ENCODE measurements at regions not wholly inside any gene's neighbourhood (a gene's known extent, or its start where the extent isn't known, plus 50 kb on each side); places are given as distances from the start of the nearest gene placed in this dataset.
A peak's percentile ranks its signal among the peaks of the same experiment; 100 is the strongest.

DNA sequence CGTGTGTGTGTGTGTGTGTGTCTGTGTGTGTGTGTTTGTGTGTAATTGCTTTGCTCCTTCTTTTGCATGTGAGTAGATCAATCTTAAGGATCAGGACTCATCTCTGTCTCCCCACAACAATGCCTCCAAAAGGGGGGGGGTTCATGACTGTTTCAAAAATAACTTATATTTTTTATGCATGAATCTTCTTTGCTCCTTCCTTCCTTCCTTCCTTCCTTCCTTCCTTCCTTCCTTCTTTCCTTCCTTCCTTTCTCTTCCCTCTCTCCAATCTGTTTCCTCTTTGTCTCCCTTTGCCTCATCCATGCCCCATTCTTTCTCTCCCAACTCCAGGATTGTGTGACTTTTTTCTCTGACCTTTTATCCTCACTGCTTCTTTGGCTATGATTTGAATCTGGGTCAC lies 126.4 kb upstream of the OSMR start:
- Histone ChIP-seq H3K9ac (ENCODE audit: low read depth, low read length) (no peak overlapping the region), H3K4me3 (ENCODE audit: low read depth, low read length) (no peak overlapping the region), H3K27me3 (ENCODE audit: control insufficient read depth, insufficient read depth, low read length) (no peaks in the 10 kb centered on the region), H3K36me3 (ENCODE audit: control insufficient read depth, insufficient read depth, low read length) (no peaks in the 10 kb centered on the region), H3K4me1 (ENCODE audit: control insufficient read depth, insufficient read depth, low read length) (peaks cover 4% of the 10 kb centered on the region; the same call in 1 of the 2 replicates), H3K9me3 (ENCODE audit: control insufficient read depth, insufficient read depth, low read length) (no peaks in the 10 kb centered on the region), H3K27ac (ENCODE audit: low read depth, low read length) (peak overlapping the region; percentile 13)

- Histone ChIP-seq H3K4me3 (ENCODE audit: low read depth, low read length) (no peak overlapping the region), H3K9me3 (ENCODE audit: control insufficient read depth, insufficient read depth, low read length) (no peaks in the 10 kb centered on the region), H3K4me1 (ENCODE audit: control insufficient read depth, insufficient read depth, low read length) (peaks cover 6% of the 10 kb centered on the region; the same call in 1 of the 2 replicates), H3K36me3 (ENCODE audit: control insufficient read depth, insufficient read depth, low read length) (no peaks in the 10 kb centered on the region), H3K27me3 (ENCODE audit: control insufficient read depth, insufficient read depth, low read length) (no peaks in the 10 kb centered on the region), H3K9ac (ENCODE audit: low read depth, low read length) (no peak overlapping the region), H3K27ac (ENCODE audit: low read depth, low read length) (peak overlapping the region; percentile 13)
These were observed 125.9 kb upstream of the OSMR start for GRCh38 chr5:38719916-38720315.

DNA sequence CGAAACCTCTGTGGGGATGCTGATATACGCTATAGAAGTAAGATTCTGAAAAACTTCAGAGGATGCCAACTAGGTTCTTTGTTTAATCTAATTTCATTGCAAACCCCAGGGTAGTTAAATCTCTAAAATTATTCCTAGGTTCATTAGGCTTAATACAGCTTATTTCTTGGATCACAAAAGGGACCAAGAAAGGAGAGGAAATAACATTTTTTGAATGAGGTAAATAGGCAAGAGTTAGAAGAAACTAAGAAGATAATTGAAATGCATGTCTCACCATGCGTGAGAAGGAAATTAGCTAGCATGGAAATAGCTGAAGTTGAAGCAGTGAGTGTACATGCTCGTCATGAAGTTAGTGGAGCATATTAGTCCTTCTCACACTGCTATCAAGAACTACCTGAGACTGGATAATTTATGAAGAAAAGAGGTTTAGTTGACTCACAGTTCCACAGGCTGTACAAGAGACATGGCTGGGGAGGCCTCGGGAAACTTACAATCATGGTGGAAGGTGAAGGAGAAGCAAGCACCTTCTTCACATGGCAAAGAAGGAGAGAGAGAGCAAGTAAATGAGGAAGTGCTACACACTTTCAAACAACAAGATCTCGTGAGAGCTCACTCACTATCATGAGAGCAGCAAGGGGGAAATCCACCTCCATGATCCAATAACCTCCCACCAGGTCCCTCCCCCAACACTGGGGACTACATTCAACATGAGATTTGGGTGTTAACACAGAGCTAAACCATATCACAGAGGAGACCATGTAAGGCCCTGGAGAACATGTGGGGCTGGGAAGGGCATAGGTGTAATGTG lies 125.1 kb upstream of the OSMR start:
- Histone ChIP-seq H3K27me3 (ENCODE audit: control insufficient read depth, insufficient read depth, low read length) (no peaks in the 10 kb centered on the region), H3K4me3 (ENCODE audit: low read depth, low read length) (no peak overlapping the region), H3K27ac (ENCODE audit: low read depth, low read length) (no peak overlapping the region), H3K4me1 (ENCODE audit: control insufficient read depth, insufficient read depth, low read length) (peaks cover 14% of the 10 kb centered on the region), H3K9me3 (ENCODE audit: control insufficient read depth, insufficient read depth, low read length) (no peaks in the 10 kb centered on the region), H3K36me3 (ENCODE audit: control insufficient read depth, insufficient read depth, low read length) (no peaks in the 10 kb centered on the region), H3K9ac (ENCODE audit: low read depth, low read length) (no peak overlapping the region)

DNA sequence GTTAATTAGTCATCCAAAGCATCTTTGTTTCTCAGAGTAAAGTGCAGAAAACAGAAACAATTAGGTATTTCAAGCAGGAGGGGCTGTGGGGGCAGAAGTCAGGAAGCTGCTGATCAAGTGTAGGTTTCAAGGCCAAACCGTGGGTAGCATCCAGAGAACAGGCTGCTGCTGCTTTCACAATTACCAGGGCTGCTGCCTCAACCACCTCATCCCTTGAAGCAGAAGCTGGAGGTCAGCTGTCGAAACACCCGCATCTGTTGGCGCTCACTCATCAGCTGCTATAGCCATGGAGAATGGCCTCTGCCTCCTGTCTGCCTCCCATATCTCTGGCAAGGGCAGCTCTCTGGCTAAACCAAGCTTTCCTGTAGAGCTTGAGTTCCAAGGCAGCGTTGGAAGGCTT lies 122.9 kb upstream of the OSMR start:
- no peak overlapping the region for H3K4me3 ChIP-seq (ENCODE audit: low read depth, low read length)
- H3K9ac ChIP-seq (ENCODE audit: low read depth, low read length): no peak overlapping the region
- no peaks in the 10 kb centered on the region for H3K9me3 ChIP-seq (ENCODE audit: control insufficient read depth, insufficient read depth, low read length)
- no peaks in the 10 kb centered on the region for H3K27me3 ChIP-seq (ENCODE audit: control insufficient read depth, insufficient read depth, low read length)
- peaks cover 17% of the 10 kb centered on the region for H3K4me1 ChIP-seq (ENCODE audit: control insufficient read depth, insufficient read depth, low read length)
- no peak overlapping the region for H3K27ac ChIP-seq (ENCODE audit: low read depth, low read length)
- no peaks in the 10 kb centered on the region for H3K36me3 ChIP-seq (ENCODE audit: control insufficient read depth, insufficient read depth, low read length)

- H3K9ac ChIP-seq (ENCODE audit: low read depth, low read length): no peak overlapping the region
- no peaks in the 10 kb centered on the region for H3K9me3 ChIP-seq (ENCODE audit: control insufficient read depth, insufficient read depth, low read length)
- H3K4me1 ChIP-seq (ENCODE audit: control insufficient read depth, insufficient read depth, low read length): peaks cover 17% of the 10 kb centered on the region
- no peaks in the 10 kb centered on the region for H3K36me3 ChIP-seq (ENCODE audit: control insufficient read depth, insufficient read depth, low read length)
- no peaks in the 10 kb centered on the region for H3K27me3 ChIP-seq (ENCODE audit: control insufficient read depth, insufficient read depth, low read length)
- no peak overlapping the region for H3K4me3 ChIP-seq (ENCODE audit: low read depth, low read length)
- no peak overlapping the region for H3K27ac ChIP-seq (ENCODE audit: low read depth, low read length)
These were observed 122.4 kb upstream of the OSMR start for GRCh38 chr5:38723426-38723825.

GRCh38 chr5:38724301-38725030 lies 121.3 kb upstream of the OSMR start:
- H3K27ac ChIP-seq (ENCODE audit: low read depth, low read length): peak overlapping the region; percentile 82
- H3K4me3 ChIP-seq (ENCODE audit: low read depth, low read length): no peak overlapping the region
- H3K27me3 ChIP-seq (ENCODE audit: control insufficient read depth, insufficient read depth, low read length): no peaks in the 10 kb centered on the region
- no peak overlapping the region for H3K9ac ChIP-seq (ENCODE audit: low read depth, low read length)
- H3K9me3 ChIP-seq (ENCODE audit: control insufficient read depth, insufficient read depth, low read length): no peaks in the 10 kb centered on the region
- H3K36me3 ChIP-seq (ENCODE audit: control insufficient read depth, insufficient read depth, low read length): no peaks in the 10 kb centered on the region
- H3K4me1 ChIP-seq (ENCODE audit: control insufficient read depth, insufficient read depth, low read length): peaks cover 17% of the 10 kb centered on the region

- peaks cover 17% of the 10 kb centered on the region for H3K4me1 ChIP-seq (ENCODE audit: control insufficient read depth, insufficient read depth, low read length)
- H3K9ac ChIP-seq (ENCODE audit: low read depth, low read length): no peak overlapping the region
- no peaks in the 10 kb centered on the region for H3K36me3 ChIP-seq (ENCODE audit: control insufficient read depth, insufficient read depth, low read length)
- H3K27me3 ChIP-seq (ENCODE audit: control insufficient read depth, insufficient read depth, low read length): no peaks in the 10 kb centered on the region
- H3K4me3 ChIP-seq (ENCODE audit: low read depth, low read length): no peak overlapping the region
- no peaks in the 10 kb centered on the region for H3K9me3 ChIP-seq (ENCODE audit: control insufficient read depth, insufficient read depth, low read length)
- peak overlapping the region; percentile 82 for H3K27ac ChIP-seq (ENCODE audit: low read depth, low read length)
These were observed 120.4 kb upstream of the OSMR start for GRCh38 chr5:38725371-38725865.

DNA sequence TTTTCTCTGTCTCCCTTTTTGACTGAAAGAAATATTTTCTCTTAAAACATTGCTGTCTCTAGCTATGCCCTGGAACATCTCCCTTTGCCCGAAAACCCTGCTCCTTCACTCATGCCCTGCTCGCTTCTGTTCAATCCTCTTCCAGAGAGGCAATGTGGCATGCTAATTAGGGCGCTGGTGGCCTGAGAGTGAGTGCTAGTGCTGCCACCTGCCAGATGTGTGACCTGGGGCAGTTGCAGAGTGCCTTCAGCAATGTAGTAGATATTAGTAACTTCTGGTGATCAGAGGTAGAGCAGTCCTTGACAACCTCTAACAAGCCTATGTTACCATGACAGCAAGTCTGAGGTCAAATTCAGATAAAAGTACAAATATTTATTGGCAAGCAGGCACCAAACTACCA lies 119.5 kb upstream of the OSMR start:
- H3K27me3 ChIP-seq (ENCODE audit: control insufficient read depth, insufficient read depth, low read length): no peaks in the 10 kb centered on the region
- H3K4me3 ChIP-seq (ENCODE audit: low read depth, low read length): no peak overlapping the region
- no peak overlapping the region for H3K27ac ChIP-seq (ENCODE audit: low read depth, low read length)
- no peaks in the 10 kb centered on the region for H3K9me3 ChIP-seq (ENCODE audit: control insufficient read depth, insufficient read depth, low read length)
- no peaks in the 10 kb centered on the region for H3K36me3 ChIP-seq (ENCODE audit: control insufficient read depth, insufficient read depth, low read length)
- no peak overlapping the region for H3K9ac ChIP-seq (ENCODE audit: low read depth, low read length)
- peaks cover 17% of the 10 kb centered on the region for H3K4me1 ChIP-seq (ENCODE audit: control insufficient read depth, insufficient read depth, low read length)

- Histone ChIP-seq H3K27me3 (ENCODE audit: control insufficient read depth, insufficient read depth, low read length) (no peaks in the 10 kb centered on the region), H3K9ac (ENCODE audit: low read depth, low read length) (no peak overlapping the region), H3K36me3 (ENCODE audit: control insufficient read depth, insufficient read depth, low read length) (no peaks in the 10 kb centered on the region), H3K27ac (ENCODE audit: low read depth, low read length) (no peak overlapping the region), H3K4me3 (ENCODE audit: low read depth, low read length) (no peak overlapping the region), H3K4me1 (ENCODE audit: control insufficient read depth, insufficient read depth, low read length) (peaks cover 17% of the 10 kb centered on the region), H3K9me3 (ENCODE audit: control insufficient read depth, insufficient read depth, low read length) (no peaks in the 10 kb centered on the region)
These were observed 117.8 kb upstream of the OSMR start for GRCh38 chr5:38728029-38728428.

- no peaks in the 10 kb centered on the region for H3K36me3 ChIP-seq (ENCODE audit: control insufficient read depth, insufficient read depth, low read length)
- no peaks in the 10 kb centered on the region for H3K9me3 ChIP-seq (ENCODE audit: control insufficient read depth, insufficient read depth, low read length)
- no peaks in the 10 kb centered on the region for H3K4me1 ChIP-seq (ENCODE audit: control insufficient read depth, insufficient read depth, low read length)
- no peak overlapping the region for H3K27ac ChIP-seq (ENCODE audit: low read depth, low read length)
- H3K27me3 ChIP-seq (ENCODE audit: control insufficient read depth, insufficient read depth, low read length): no peaks in the 10 kb centered on the region
- H3K9ac ChIP-seq (ENCODE audit: low read depth, low read length): no peak overlapping the region
- no peak overlapping the region for H3K4me3 ChIP-seq (ENCODE audit: low read depth, low read length)
These were observed 114.4 kb upstream of the OSMR start for GRCh38 chr5:38731461-38731860.

- Histone ChIP-seq H3K9me3 (ENCODE audit: control insufficient read depth, insufficient read depth, low read length) (no peaks in the 10 kb centered on the region), H3K27ac (ENCODE audit: low read depth, low read length) (no peak overlapping the region), H3K36me3 (ENCODE audit: control insufficient read depth, insufficient read depth, low read length) (no peaks in the 10 kb centered on the region), H3K9ac (ENCODE audit: low read depth, low read length) (no peak overlapping the region), H3K4me3 (ENCODE audit: low read depth, low read length) (no peak overlapping the region), H3K27me3 (ENCODE audit: control insufficient read depth, insufficient read depth, low read length) (no peaks in the 10 kb centered on the region), H3K4me1 (ENCODE audit: control insufficient read depth, insufficient read depth, low read length) (no peaks in the 10 kb centered on the region)
These were observed 111.5 kb upstream of the OSMR start for GRCh38 chr5:38734353-38734752.
